ENCODE measurements at regions not wholly inside any gene's neighbourhood (a gene's known extent, or its start where the extent isn't known, plus 50 kb on each side); places are given as distances from the start of the nearest gene placed in this dataset.

GRCh38 chr10:9081253-9081652 is 1026.8 kb downstream of the GATA3 start:
- ATAC-seq (no peak), FAIRE-seq (no peak), DNase-seq (ENCODE audit: low read depth in 1 of 2, low spot score in 1 of 2) (no peak)
- 4% methylated on average over 2 of the region's 2 CpGs for WGBS (ENCODE audit: missing lambda C conversion rate)
- ChIA-PET POLR2A (no interaction called here), CTCF (no interaction called here)
- H3K4me2 ChIP-seq, result no peak overlapping the region
- no peaks in the 10 kb centered on the region for H3K4me1 ChIP-seq
- H3K4me3 ChIP-seq, result no peak overlapping the region
- no peak for TF ChIP-seq RNF2 (IDR thresholded peaks at IDR 0.05; ENCODE audit: borderline replicate concordance, low read depth)
- TF ChIP-seq, protein P1, sequence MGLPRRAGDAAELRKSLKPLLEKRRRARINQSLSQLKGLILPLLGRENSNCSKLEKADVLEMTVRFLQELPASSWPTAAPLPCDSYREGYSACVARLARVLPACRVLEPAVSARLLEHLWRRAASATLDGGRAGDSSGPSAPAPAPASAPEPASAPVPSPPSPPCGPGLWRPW (IDR thresholded peaks at IDR 0.05), result no peak
- TF ChIP-seq ZC3H11A (IDR thresholded peaks at IDR 0.05), result no peak
- TF ChIP-seq RARB (CRISPR knock-in tag; IDR thresholded peaks at IDR 0.05), result no peak
- no peak for TF ChIP-seq RCOR1 (IDR thresholded peaks at IDR 0.05; ENCODE audit: low read depth, low read length)
- no peak for TF ChIP-seq RFX5 (IDR thresholded peaks at IDR 0.05)
- no peak for TF ChIP-seq ZNF302 (CRISPR knock-in tag; IDR thresholded peaks at IDR 0.05)
- TF ChIP-seq HOXA7 (CRISPR knock-in tag; IDR thresholded peaks at IDR 0.05), result no peak
- no peak for TF ChIP-seq BHLHE40 (IDR thresholded peaks at IDR 0.05; ENCODE audit: low read depth, low read length)
- no peak for TF ChIP-seq CHD4 (IDR thresholded peaks at IDR 0.05; ENCODE audit: borderline replicate concordance)
- TF ChIP-seq, protein P2, sequence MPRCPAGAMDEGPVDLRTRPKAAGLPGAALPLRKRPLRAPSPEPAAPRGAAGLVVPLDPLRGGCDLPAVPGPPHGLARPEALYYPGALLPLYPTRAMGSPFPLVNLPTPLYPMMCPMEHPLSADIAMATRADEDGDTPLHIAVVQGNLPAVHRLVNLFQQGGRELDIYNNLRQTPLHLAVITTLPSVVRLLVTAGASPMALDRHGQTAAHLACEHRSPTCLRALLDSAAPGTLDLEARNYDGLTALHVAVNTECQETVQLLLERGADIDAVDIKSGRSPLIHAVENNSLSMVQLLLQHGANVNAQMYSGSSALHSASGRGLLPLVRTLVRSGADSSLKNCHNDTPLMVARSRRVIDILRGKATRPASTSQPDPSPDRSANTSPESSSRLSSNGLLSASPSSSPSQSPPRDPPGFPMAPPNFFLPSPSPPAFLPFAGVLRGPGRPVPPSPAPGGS (IDR thresholded peaks at IDR 0.05), result no peak
- no peak overlapping the region for H3K27ac ChIP-seq
- H3K9me3 ChIP-seq, result no peaks in the 10 kb centered on the region

- ATAC-seq (no peak), DNase-seq (ENCODE audit: low read depth in 1 of 2, low spot score in 1 of 2) (no peak), FAIRE-seq (no peak)
- TF ChIP-seq RCOR1 (IDR thresholded peaks at IDR 0.05; ENCODE audit: low read depth, low read length) (no peak), HEYL (CRISPR knock-in tag; IDR thresholded peaks at IDR 0.05) (no peak), HOXA7 (CRISPR knock-in tag; IDR thresholded peaks at IDR 0.05) (no peak), SREBF2 (IDR thresholded peaks at IDR 0.05) (no peak), CBX8 (IDR thresholded peaks at IDR 0.05) (no peak), HOXB5 (CRISPR knock-in tag; IDR thresholded peaks at IDR 0.05) (no peak), CHD2 (IDR thresholded peaks at IDR 0.05; ENCODE audit: low read length, partially characterized antibody) (no peak)
- H3K4me3 ChIP-seq, result no peak overlapping the region
- CTCF ChIA-PET, result no interaction called here
- 2% methylated on average over 2 of the region's 2 CpGs for WGBS (ENCODE audit: missing lambda C conversion rate)
- H3K9me3 ChIP-seq, result no peaks in the 10 kb centered on the region
- no peaks in the 10 kb centered on the region for H3K4me1 ChIP-seq
- POLR2A ChIA-PET, result no interaction called here
- no peak overlapping the region for H3K4me2 ChIP-seq
- no peak overlapping the region for H3K27ac ChIP-seq
Measured at GRCh38 chr10:9081961-9082360, 1027.5 kb downstream of the GATA3 start.

- FAIRE-seq, result no peak
- TF ChIP-seq, protein P1 (IDR thresholded peaks at IDR 0.05), result no peak
- TF ChIP-seq HDAC2 (IDR thresholded peaks at IDR 0.05) (no peak), CHD4 (IDR thresholded peaks at IDR 0.05; ENCODE audit: borderline replicate concordance) (no peak), MAZ (IDR thresholded peaks at IDR 0.05; ENCODE audit: borderline replicate concordance, low read depth, low read length) (no peak), KDM1A (IDR thresholded peaks at IDR 0.05; ENCODE audit: low read depth) (no peak), RNF2 (IDR thresholded peaks at IDR 0.05; ENCODE audit: borderline replicate concordance, low read depth) (no peak), POLR2AphosphoS2 (conservative IDR thresholded peaks at IDR 0.05; ENCODE audit: low read length) (no peak), EP300 (IDR thresholded peaks at IDR 0.05) (no peak), CBX8 (IDR thresholded peaks at IDR 0.05) (no peak), BHLHE40 (IDR thresholded peaks at IDR 0.05; ENCODE audit: low read depth, low read length) (no peak), HOXB5 (CRISPR knock-in tag; IDR thresholded peaks at IDR 0.05) (no peak), ZNF302 (CRISPR knock-in tag; IDR thresholded peaks at IDR 0.05) (no peak), PHF8 (IDR thresholded peaks at IDR 0.05; ENCODE audit: borderline replicate concordance, low read depth) (no peak), CHD2 (IDR thresholded peaks at IDR 0.05; ENCODE audit: low read length, partially characterized antibody) (no peak), PBX3 (IDR thresholded peaks at IDR 0.05) (no peak)
- TF ChIP-seq, protein P2 (IDR thresholded peaks at IDR 0.05), result no peak
- TF ChIP-seq, protein P3, sequence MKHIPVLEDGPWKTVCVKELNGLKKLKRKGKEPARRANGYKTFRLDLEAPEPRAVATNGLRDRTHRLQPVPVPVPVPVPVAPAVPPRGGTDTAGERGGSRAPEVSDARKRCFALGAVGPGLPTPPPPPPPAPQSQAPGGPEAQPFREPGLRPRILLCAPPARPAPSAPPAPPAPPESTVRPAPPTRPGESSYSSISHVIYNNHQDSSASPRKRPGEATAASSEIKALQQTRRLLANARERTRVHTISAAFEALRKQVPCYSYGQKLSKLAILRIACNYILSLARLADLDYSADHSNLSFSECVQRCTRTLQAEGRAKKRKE (CRISPR knock-in tag; IDR thresholded peaks at IDR 0.05; ENCODE audit: low read depth), result no peak
- Histone ChIP-seq H3K4me3 (no peak overlapping the region), H3K9me3 (no peaks in the 10 kb centered on the region), H3K27ac (no peak overlapping the region), H3K4me1 (no peaks in the 10 kb centered on the region), H3K4me2 (no peak overlapping the region)
- ATAC-seq, result no peak
- 7% methylated on average over 3 of the region's 3 CpGs for WGBS (ENCODE audit: missing lambda C conversion rate)
- ChIA-PET CTCF (no interaction called here), POLR2A (no interaction called here)
- no peak for DNase-seq (ENCODE audit: low read depth in 1 of 2, low spot score in 1 of 2)
Measured at GRCh38 chr10:9091530-9092093, 1037.1 kb downstream of the GATA3 start.
